Posterior cingulate gyrus (tissue), 11 donors: ENCODE measurements at regions not wholly inside any gene's neighbourhood (a gene's known extent, or its start where the extent isn't known, plus 50 kb on each side); places are given as distances from the start of the nearest gene placed in this dataset.
"Not testable (repeated sequence)": the region's sequence is repeated elsewhere in the genome, so short reads cannot be mapped to it uniquely, and the experiment has no call there.

Experiments used
- DNase-seq, 10 donors: peaks; one replicate each; pipeline versions ENCODE4 v3.0.0 to v3.0.0-alpha.2; 2020 to 2021; ENCODE audit warnings: mixed read lengths in 3 of 10
- intact Hi-C: fragments of 100-400 bp; cut with DNase I; formaldehyde crosslinking; loops from one replicate; pipeline ENCODE4 v1.15.1; 2023

GRCh38 chr12:78568321-78569020 lies 296.1 kb upstream of the SYT1 start:
- intact Hi-C loops: no loop called here
- no peak for DNase-seq

DNA sequence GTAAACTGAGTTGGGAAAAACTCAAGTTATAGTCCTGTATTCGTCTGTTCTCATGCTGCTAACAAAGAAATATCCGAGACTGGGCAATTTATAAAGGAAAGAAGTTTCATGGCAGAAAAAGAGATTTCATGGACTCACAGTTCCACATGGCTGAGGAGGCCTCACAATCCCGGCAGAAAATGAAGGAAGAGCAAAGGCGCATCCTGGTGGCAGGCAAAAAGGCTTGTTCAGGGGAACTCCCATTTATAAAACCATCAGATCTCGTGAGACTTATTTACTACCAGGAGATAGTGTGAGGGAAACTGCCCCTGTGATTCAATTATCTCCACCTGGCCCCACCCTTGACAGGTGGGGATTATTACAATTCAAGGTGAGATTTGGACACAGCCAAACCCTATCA lies 292.6 kb upstream of the SYT1 start:
- intact Hi-C loops: no loop called here
- DNase-seq: no peak

GRCh38 chr12:78575208-78575607 lies 289.4 kb upstream of the SYT1 start:
- intact Hi-C loops, DNase-seq: not testable (repeated sequence)

DNA sequence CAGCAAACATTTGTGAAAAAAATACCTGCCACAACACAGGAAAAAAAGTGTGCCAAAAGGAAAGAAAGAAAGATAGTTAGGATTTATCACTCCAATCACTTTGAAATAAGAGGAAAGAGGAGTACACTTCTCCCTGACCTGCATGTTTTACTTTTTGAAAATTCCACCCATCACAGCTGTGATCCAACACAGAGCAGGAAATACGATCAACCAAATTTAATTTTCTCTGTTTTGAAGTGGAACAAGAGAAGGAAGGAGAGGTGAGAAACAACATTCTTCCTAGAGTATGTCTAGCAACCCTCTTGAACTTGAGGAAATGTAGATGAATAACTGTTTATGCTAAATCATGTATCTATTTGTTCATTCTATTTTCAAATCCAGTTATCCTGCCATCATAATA lies 284.7 kb upstream of the SYT1 start:
- DNase-seq: no peak
- intact Hi-C loops: no loop called here

DNA sequence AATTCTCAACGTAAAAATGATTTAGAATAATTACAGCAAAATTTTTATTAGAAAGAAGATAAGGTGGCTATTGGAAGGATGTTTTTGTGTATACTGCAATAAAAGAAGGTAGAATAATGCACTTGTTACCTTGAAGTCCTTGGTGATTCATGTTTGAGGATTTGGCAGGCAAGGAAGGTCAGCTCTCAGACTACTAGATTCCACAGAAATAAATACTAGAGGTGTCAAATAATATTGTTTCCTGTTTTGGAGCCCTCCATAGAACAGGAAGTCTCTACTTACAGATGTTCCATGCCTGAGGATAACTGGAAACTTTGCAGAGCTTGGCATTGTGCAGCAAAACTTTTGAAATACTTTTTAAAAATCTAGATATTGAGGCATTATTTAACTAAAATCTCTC lies 284.3 kb upstream of the SYT1 start:
- intact Hi-C loops: no loop called here
- no peak for DNase-seq

DNA sequence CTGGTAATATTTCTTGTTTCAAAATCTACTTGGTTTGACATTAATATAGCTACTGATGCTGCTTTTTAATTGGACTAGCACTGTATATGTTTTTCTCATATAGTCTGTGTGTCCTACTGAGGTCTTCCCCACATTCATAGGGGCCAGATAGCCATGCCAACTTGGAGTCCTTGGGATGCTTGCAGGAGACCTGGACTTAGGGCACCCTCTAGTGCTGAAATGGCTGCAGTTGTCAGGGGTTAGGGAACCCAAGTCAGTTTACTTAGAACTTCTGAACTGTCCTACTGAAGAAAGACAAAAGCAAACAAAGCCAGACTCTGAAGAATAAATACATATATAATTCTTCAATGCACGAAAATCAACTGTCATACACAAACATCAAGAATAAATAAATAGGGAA lies 279.9 kb upstream of the SYT1 start:
- intact Hi-C loops: no loop called here
- DNase-seq: no peak

- DNase-seq: no peak
- intact Hi-C loops: no loop called here
These were observed 279.4 kb upstream of the SYT1 start for GRCh38 chr12:78585132-78585531.

GRCh38 chr12:78586790-78587189 lies 277.8 kb upstream of the SYT1 start:
- DNase-seq: peak in 1 of 10 donors; percentile 32
- intact Hi-C loops: no loop called here

GRCh38 chr12:78599366-78599765 lies 265.2 kb upstream of the SYT1 start:
- no peak for DNase-seq
- intact Hi-C loops: no loop called here

DNA sequence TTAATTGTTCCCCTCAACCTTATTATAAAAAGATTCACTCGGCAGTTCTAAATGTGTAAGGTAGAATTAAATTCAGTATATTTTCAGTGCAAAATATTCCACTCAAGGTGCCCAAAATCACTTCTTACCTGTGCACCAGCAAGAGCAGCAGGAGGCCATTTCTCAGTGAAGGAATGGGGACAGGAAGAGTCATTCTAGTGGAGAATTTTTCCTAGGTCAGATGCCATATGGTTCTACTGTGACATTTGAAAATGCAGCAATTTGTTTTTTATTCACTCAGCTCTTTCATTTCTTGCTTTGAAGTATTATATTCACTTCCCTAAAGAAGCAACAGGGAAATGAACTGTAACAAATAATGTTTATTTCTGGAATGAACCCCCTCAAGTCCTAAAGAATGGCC lies 264.0 kb upstream of the SYT1 start:
- intact Hi-C loops: no loop called here
- DNase-seq: no peak

DNA sequence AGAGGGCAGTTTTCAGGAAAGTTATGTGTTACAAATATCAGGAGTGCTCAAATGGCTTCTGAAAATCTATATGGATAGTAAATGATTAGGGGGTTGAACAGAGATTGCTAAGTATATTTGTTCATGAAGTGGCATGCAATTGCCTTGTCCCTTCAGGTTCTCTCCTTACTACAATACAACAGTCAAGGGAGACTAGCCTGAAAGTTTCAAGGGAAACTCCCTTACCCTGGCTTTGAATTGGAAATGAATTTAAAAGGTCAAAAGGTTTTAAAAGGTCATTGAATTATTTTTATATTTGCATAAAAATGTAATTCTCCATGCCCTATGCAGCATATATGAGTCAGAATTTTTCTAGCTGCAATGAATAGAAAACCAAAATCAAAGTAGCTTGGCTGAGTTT lies 253.1 kb upstream of the SYT1 start:
- intact Hi-C loops: no loop called here
- no peak for DNase-seq

DNA sequence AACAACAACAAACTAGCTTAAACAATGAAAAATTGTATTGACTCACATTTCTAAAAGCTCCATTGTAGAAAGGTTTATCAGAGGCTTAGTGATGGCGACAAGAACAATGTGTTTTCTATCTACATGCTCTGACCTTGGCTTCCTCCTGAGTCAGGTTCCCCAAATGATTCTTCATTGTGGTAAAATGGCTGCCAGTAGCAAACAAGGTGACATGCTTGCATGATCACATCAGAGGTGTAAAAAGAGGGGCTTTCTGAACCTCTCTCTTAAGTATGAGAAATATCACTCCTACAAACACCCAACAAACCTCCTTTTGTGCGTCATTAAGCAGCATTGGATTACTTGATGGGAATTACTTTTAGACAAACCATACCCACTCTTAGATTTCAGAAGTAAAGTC lies 252.4 kb upstream of the SYT1 start:
- DNase-seq: no peak
- intact Hi-C loops: no loop called here

- no peak for DNase-seq
- intact Hi-C loops: no loop called here
These were observed 246.9 kb upstream of the SYT1 start for GRCh38 chr12:78617683-78618082.

GRCh38 chr12:78622529-78623195 lies 241.9 kb upstream of the SYT1 start:
- no peak for DNase-seq

GRCh38 chr12:78628491-78629100 lies 236.0 kb upstream of the SYT1 start:
- no peak for DNase-seq
- intact Hi-C loops: no loop called here

More at GRCh38 chr12:78622529-78623195, 241.9 kb upstream of the SYT1 start:
- intact Hi-C loops: no loop called here

- no peak for DNase-seq
- intact Hi-C loops: no loop called here
These were observed 228.2 kb upstream of the SYT1 start for GRCh38 chr12:78636231-78636855.

DNA sequence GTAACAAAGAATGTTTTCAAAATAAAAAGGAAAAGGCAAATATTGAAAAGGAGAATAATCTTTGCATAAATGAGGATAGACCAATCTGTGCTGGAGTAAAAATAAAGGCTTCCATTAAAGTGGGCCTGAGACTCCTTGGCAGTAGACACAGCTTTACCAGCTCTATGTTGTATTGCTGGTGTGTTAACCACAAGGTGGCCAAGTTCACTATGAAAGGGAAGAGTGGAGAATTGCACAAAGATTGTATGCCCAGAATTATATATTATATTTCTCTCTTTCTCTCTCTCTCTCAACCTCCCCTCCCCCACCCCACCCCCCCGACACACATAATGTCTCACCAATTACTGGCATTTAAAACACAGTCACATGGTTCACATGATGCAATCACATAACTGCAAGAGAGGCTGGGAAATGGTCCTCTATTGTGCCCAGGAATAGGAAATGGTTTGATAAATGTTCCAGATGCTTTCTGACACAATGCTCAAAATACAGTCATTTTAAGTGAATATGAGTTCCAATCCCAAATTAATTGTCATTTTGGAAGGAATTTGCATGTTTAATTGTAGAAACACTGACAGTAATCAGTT lies 222.6 kb upstream of the SYT1 start:
- intact Hi-C loops: no loop called here
- DNase-seq: no peak

DNA sequence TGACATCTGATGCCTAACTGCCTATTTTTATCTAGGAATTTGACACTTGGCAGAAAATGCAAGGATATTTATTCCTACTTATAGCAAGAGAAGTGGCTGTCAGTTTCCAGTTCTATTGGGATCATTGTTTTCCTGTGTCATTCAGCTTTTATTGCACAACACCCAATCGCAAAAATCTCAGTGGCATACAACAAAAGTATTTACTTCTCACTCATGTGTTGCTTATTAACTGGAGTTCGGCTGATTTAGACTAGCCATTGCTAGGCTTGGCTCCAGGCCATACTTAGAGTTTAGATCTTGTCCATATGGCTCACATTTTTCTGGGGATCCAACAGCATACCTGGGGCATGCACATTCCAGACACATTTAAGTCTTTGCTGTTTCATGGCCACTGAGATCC lies 218.6 kb upstream of the SYT1 start:
- no peak for DNase-seq
- intact Hi-C loops: no loop called here

- intact Hi-C loops: no loop called here
- no peak for DNase-seq
These were observed 212.8 kb upstream of the SYT1 start for GRCh38 chr12:78651755-78652154.

GRCh38 chr12:78666584-78666983 lies 198.0 kb upstream of the SYT1 start:
- intact Hi-C loops: no loop called here
- DNase-seq: no peak

DNA sequence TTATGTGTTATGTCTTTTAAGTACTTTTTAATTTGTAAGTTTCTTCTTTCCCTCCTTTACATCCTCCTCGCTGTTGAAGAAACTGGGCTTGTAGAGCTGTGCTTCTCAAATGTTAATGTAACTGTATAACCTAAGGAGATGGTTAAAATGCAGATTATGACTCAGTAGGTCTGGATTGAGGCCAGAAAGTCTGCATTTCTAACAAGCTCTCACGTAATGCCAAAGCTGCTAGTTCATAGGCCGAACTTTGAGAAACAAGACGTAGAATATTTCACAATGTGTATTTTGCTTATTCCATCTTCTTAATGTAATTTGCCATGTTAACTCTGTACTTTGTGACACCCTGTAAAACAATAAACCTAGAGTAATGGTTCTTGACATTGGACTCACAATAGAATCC lies 193.3 kb upstream of the SYT1 start:
- DNase-seq: no peak
- intact Hi-C loops: no loop called here
